ENCODE measurements at regions not wholly inside any gene's neighbourhood (a gene's known extent, or its start where the extent isn't known, plus 50 kb on each side); places are given as distances from the start of the nearest gene placed in this dataset.

DNA sequence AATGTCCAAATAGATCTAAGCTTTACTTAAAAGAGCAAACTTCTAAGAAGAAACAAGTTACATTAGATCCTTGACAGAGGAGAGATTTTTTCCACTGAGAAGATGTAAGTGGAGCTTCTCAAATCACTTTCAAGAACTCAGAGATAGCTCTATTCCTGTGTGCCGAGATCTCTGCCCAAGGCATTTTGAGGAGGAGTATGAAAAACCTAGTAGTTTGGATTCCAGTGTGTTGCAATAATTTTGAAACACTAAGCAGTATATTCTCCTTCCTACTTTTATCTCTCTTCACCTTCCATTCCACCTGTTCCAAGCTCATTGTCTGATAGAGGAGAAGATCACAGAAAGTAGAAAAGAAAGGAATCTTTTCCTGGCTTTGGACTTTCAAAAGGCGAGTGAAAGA lies 192.0 kb upstream of the TANK start:
- no peaks in the 10 kb centered on the region for H3K9me3 ChIP-seq (ENCODE audit: low read depth, low read length, poor library complexity, severe bottlenecking)
- H3K27ac ChIP-seq (ENCODE audit: low read depth, low read length, poor library complexity, severe bottlenecking): no peak overlapping the region
- peaks cover 3% of the 10 kb centered on the region for H3K4me1 ChIP-seq (ENCODE audit: insufficient read depth, low read length, poor library complexity, severe bottlenecking)
- intact Hi-C loops (cut with micrococcal nuclease; ENCODE audit: unreplicated experiment): no loop called here
- no peak overlapping the region for H3K4me3 ChIP-seq (ENCODE audit: low read depth, low read length, poor library complexity, severe bottlenecking)
- POLR2A ChIA-PET (ENCODE audit: low non-redundant PET): no interaction called here
- TF ChIP-seq, protein P1, sequence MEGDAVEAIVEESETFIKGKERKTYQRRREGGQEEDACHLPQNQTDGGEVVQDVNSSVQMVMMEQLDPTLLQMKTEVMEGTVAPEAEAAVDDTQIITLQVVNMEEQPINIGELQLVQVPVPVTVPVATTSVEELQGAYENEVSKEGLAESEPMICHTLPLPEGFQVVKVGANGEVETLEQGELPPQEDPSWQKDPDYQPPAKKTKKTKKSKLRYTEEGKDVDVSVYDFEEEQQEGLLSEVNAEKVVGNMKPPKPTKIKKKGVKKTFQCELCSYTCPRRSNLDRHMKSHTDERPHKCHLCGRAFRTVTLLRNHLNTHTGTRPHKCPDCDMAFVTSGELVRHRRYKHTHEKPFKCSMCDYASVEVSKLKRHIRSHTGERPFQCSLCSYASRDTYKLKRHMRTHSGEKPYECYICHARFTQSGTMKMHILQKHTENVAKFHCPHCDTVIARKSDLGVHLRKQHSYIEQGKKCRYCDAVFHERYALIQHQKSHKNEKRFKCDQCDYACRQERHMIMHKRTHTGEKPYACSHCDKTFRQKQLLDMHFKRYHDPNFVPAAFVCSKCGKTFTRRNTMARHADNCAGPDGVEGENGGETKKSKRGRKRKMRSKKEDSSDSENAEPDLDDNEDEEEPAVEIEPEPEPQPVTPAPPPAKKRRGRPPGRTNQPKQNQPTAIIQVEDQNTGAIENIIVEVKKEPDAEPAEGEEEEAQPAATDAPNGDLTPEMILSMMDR (conservative IDR thresholded peaks at IDR 0.05; ENCODE audit: low read depth, low read length): no peak
- TF ChIP-seq EZH2 (IDR thresholded peaks at IDR 0.05; ENCODE audit: borderline replicate concordance, low read depth, low read length, poor library complexity, severe bottlenecking): no peak
- BruUV-seq (replicated peaks): no TSS peak
- H3K27me3 ChIP-seq (replicated peaks; ENCODE audit: insufficient read depth, low read depth, low read length, poor library complexity): no peaks in the 10 kb centered on the region
- H3K36me3 ChIP-seq (ENCODE audit: insufficient read depth, low read length, poor library complexity, severe bottlenecking): no peaks in the 10 kb centered on the region
- CTCF ChIA-PET: no interaction called here
- no peak for DNase-seq (ENCODE audit: low spot score)

DNA sequence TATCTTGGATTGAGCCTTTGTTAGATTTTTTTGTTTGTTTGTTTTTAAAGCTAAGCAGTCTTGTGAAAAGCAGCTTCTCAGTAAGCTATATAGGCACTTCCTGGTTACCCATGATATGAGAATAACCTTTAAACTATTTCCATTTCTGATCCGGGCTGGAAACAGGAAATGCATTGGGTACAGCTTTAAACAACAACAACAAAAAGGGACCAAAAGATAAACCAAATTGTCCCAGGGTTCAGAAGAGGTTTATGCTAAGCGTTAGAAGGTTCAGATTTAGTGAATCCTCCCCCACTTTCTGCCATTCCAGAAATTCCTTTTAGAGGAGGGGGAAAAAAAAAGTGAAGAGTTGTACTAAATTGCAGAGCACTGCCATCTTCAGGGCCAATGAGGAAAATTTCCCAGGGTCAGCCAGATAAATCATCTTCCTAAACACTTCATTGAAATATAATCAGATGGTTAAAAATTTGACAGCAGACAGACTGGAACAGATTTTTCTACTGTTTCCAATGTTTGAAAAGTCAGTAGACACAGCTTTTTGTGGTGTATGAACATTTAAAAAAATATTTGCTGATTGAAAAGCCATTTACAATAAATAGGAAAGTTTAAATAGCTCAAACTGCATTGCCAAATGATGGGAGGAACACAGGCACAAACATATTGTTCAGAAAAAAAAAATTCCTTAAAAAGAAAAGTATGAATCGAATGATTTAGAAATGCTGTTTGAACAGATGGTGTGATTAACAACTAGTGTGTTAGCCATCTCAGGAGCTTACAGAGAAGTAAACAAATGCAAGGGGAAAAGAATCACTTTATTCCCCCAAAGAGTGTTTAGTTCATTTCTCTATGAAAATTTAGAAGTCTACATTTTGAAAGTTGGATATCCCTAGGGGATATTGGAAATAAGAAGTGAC lies 189.9 kb upstream of the TANK start:
- Histone ChIP-seq H3K4me1 (ENCODE audit: insufficient read depth, low read length, poor library complexity, severe bottlenecking) (peaks cover 3% of the 10 kb centered on the region), H3K27me3 (replicated peaks; ENCODE audit: insufficient read depth, low read depth, low read length, poor library complexity) (no peaks in the 10 kb centered on the region), H3K36me3 (ENCODE audit: insufficient read depth, low read length, poor library complexity, severe bottlenecking) (no peaks in the 10 kb centered on the region), H3K27ac (ENCODE audit: low read depth, low read length, poor library complexity, severe bottlenecking) (no peak overlapping the region), H3K9me3 (ENCODE audit: low read depth, low read length, poor library complexity, severe bottlenecking) (no peaks in the 10 kb centered on the region), H3K4me3 (ENCODE audit: low read depth, low read length, poor library complexity, severe bottlenecking) (no peak overlapping the region)
- BruUV-seq (replicated peaks): no TSS peak
- DNase-seq (ENCODE audit: low spot score): peak; percentile 84
- TF ChIP-seq, protein P1 (conservative IDR thresholded peaks at IDR 0.05; ENCODE audit: low read depth, low read length): peak; percentile 83
- TF ChIP-seq EZH2 (IDR thresholded peaks at IDR 0.05; ENCODE audit: borderline replicate concordance, low read depth, low read length, poor library complexity, severe bottlenecking): no peak
- intact Hi-C loops (cut with micrococcal nuclease; ENCODE audit: unreplicated experiment): loop anchor here (1.0 to 10.0 kb wide), 4 partner anchors 542 to 860 kb away; no protein-coding TSS in a partner anchor
- POLR2A ChIA-PET (ENCODE audit: low non-redundant PET): interaction anchor here (0.8 kb wide), 1 partner anchor 558 kb away, joined by 3 read pairs; no protein-coding TSS in a partner anchor
- CTCF ChIA-PET: interaction anchor here (0.5 to 1.6 kb wide), 9 partner anchors 24 to 861 kb away, joined by 3 to 9 read pairs (median 3); no protein-coding TSS in a partner anchor

DNA sequence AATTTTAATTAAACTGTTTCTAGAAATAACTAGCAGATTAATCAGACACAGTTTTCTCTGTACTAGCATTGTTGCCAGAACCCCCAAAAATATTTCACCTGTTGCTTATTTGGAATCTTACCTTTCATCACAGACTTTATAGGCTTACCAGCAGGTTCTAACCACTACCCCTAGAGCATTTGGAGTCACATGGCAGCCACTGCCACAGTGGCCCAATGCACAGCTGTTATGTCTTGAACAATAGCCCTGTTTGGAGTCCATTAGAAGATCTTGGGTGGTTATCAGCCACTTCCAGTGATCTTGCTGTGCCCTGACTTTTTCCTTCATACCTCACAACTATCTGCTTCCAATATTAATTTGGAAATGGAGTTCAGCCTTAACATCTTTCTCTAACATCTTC lies 186.2 kb upstream of the TANK start:
- Histone ChIP-seq H3K27ac (ENCODE audit: low read depth, low read length, poor library complexity, severe bottlenecking) (no peak overlapping the region), H3K4me1 (ENCODE audit: insufficient read depth, low read length, poor library complexity, severe bottlenecking) (peaks cover 11% of the 10 kb centered on the region), H3K9me3 (ENCODE audit: low read depth, low read length, poor library complexity, severe bottlenecking) (no peaks in the 10 kb centered on the region), H3K4me3 (ENCODE audit: low read depth, low read length, poor library complexity, severe bottlenecking) (no peak overlapping the region), H3K27me3 (replicated peaks; ENCODE audit: insufficient read depth, low read depth, low read length, poor library complexity) (no peaks in the 10 kb centered on the region), H3K36me3 (ENCODE audit: insufficient read depth, low read length, poor library complexity, severe bottlenecking) (no peaks in the 10 kb centered on the region)
- ChIA-PET CTCF (no interaction called here), POLR2A (ENCODE audit: low non-redundant PET) (no interaction called here)
- no TSS peak for BruUV-seq (replicated peaks)
- no peak for DNase-seq (ENCODE audit: low spot score)
- TF ChIP-seq, protein P1 (conservative IDR thresholded peaks at IDR 0.05; ENCODE audit: low read depth, low read length): no peak
- no peak for TF ChIP-seq EZH2 (IDR thresholded peaks at IDR 0.05; ENCODE audit: borderline replicate concordance, low read depth, low read length, poor library complexity, severe bottlenecking)
- intact Hi-C loops (cut with micrococcal nuclease; ENCODE audit: unreplicated experiment): loop anchor here (5.0 to 10.0 kb wide), 2 partner anchors 647 to 699 kb away; no protein-coding TSS in a partner anchor
